Common myeloid progenitor, CD34-positive (primary cell): ENCODE measurements at regions not wholly inside any gene's neighbourhood (a gene's known extent, or its start where the extent isn't known, plus 50 kb on each side); places are given as distances from the start of the nearest gene placed in this dataset.

Source experiments
- CTCF ChIA-PET: fragments of 350-600 bp; sonication (Branson Sonifier 250); formaldehyde crosslinking; loops from one replicate; lab custom pipeline; 2021; ENCODE audit warnings: antibody characterized with exemption; lab: Charles Lee
- POLR2A ChIA-PET: fragments of 350-600 bp; sonication (Branson Sonifier 250); formaldehyde crosslinking; loops from one replicate; lab custom pipeline; 2021; ENCODE audit warnings: antibody characterized with exemption; lab: Charles Lee
- DNase-seq, 3 donors: peaks; one replicate each; pipeline versions ENCODE4 v3.0.0 to v3.0.0-alpha.2; 2013
- H3K27ac ChIP-seq, 2 experiments: 1 replicate in 1 of 2; 2 replicates in 1 of 2; pipeline ENCODE4 v1.7.0; 2013; ENCODE audit warnings: inconsistent platforms in 2 of 2, low read length in 2 of 2, mild to moderate bottlenecking in 2 of 2, low read depth in 1 of 2, moderate library complexity in 1 of 2; ENCODE audit not compliant: severe bottlenecking in 2 of 2, insufficient read depth in 1 of 2, poor library complexity in 1 of 2
- H3K27me3 ChIP-seq, 5 experiments: replicated peaks in 2 of 5; 1 replicate in 3 of 5; 2 replicates in 2 of 5; pipeline versions ENCODE4 v1.6.1 to v1.7.0; 2013; ENCODE audit warnings: low read length in 4 of 5, mild to moderate bottlenecking in 2 of 5, moderate library complexity in 2 of 5, inconsistent platforms in 1 of 5; ENCODE audit not compliant: insufficient read depth in 5 of 5, control insufficient read depth in 4 of 5
- H3K36me3 ChIP-seq, 4 experiments: 1 replicate in 2 of 4; 2 replicates in 2 of 4; pipeline versions ENCODE4 v1.6.1 to v1.7.0; 2013; ENCODE audit warnings: low read length in 3 of 4, control low read depth in 1 of 4, mild to moderate bottlenecking in 1 of 4; ENCODE audit not compliant: control insufficient read depth in 4 of 4, insufficient read depth in 4 of 4
- H3K4me1 ChIP-seq, 4 experiments: 1 replicate in 3 of 4; 2 replicates in 1 of 4; pipeline versions ENCODE4 v1.6.1 to v1.7.1; 2013; ENCODE audit warnings: low read length in 3 of 4, mild to moderate bottlenecking in 3 of 4, control low read depth in 1 of 4, inconsistent platforms in 1 of 4, moderate library complexity in 1 of 4; ENCODE audit not compliant: control insufficient read depth in 4 of 4, insufficient read depth in 4 of 4; ENCODE audit errors: control extremely low read depth in 1 of 4
- H3K4me3 ChIP-seq, 7 experiments: 1 replicate in 4 of 7; 2 replicates in 3 of 7; pipeline versions ENCODE4 v1.5.1 to v1.7.0; 2013; ENCODE audit warnings: mild to moderate bottlenecking in 7 of 7, low read length in 6 of 7, moderate library complexity in 6 of 7, inconsistent platforms in 2 of 7, low read depth in 2 of 7, control low read depth in 1 of 7; ENCODE audit not compliant: insufficient read depth in 4 of 7, control insufficient read depth in 1 of 7; ENCODE audit errors: extremely low read depth in 1 of 7
- H3K9me3 ChIP-seq, 5 experiments: 1 replicate in 4 of 5; 2 replicates in 1 of 5; pipeline versions ENCODE4 v1.6.1 to v1.7.1; 2013; ENCODE audit warnings: low read length in 4 of 5, mild to moderate bottlenecking in 2 of 5, inconsistent platforms in 1 of 5, low read depth in 1 of 5, moderate library complexity in 1 of 5; ENCODE audit not compliant: control insufficient read depth in 4 of 5, insufficient read depth in 2 of 5; ENCODE audit errors: control extremely low read depth in 1 of 5
- whole genome bisulfite sequencing: methylation state at CpG from one replicate; pipeline ENCODE4 v1.1.5; 2013; ENCODE audit not compliant: insufficient coverage; 5-methylcytosine and 5-hydroxymethylcytosine counted together

DNA sequence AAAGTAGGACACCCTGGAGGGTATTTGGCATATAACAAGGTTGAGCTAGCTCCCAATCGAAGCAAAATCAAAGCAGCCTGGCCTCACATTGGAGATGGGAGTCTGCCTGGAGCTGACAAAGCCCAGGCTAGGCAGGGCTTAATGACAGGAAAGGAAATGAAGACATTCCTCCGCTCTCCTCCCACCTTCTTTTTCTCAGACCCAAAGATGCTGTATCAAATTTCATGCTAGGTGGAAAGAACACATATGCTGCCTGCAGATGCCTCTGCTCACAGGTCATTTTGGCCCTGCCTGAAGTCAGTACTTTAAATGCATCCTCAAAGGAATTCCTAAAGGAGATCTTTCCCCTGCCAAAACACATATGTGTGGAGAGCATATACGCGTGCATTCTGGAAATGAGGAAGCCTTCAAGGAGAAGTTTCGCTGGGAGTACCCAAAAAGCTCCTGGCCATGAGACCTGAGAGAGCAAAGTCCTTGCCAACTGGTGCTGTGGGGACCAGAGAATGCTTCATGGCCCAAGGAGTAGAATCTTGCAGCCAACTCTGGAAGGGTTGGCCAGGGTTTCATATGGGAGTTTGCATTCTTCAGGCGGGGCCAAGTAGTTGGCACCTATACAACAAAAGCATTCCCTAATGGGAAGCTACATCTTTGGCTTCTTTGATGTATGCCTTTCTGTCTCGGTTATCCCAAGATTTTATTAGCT is 88.0 kb downstream of the AQP4 start:
- DNase-seq: no peak
- H3K4me1 ChIP-seq: peaks cover 0 to 5% (median 2%) of the 10 kb centered on the region in 4 experiments
- H3K27ac ChIP-seq: no peak overlapping the region
- ChIA-PET CTCF (interaction anchor here (1.0 kb wide), 1 partner anchor 10 kb away, joined by 4 read pairs; no protein-coding TSS in a partner anchor), POLR2A (no interaction called here)
- peaks cover 0 to 7% (median 0%) of the 10 kb centered on the region in 5 experiments for H3K27me3 ChIP-seq
- 76% methylated on average over 4 of the region's 7 CpGs for WGBS
- H3K9me3 ChIP-seq: no peaks in the 10 kb centered on the region
- H3K36me3 ChIP-seq: no peaks in the 10 kb centered on the region
- H3K4me3 ChIP-seq: no peak overlapping the region

DNA sequence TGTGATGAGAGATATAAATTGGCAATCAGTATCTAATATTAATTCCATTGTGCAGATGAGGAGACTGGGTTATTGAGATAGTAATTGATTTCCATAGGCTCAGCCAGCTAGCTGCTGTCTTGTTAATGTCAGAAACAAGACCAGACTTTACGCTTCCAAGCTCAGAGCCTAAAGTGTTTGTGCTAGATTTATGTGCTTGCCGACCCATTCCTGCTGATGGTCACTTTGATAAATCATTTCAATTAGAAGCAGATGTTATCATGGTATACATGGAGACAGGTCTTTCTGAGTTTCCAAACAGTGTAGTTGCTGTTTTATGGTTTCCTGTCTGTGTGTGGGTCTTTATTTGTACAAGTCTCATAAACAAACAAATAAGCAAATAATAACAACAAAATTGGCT is 92.8 kb downstream of the AQP4 start:
- no peaks in the 10 kb centered on the region for H3K4me1 ChIP-seq
- ChIA-PET CTCF (no interaction called here), POLR2A (no interaction called here)
- WGBS: no CpG with 5 or more reads among the region's 2 CpGs
- DNase-seq: no peak
- H3K36me3 ChIP-seq: no peaks in the 10 kb centered on the region
- no peak overlapping the region for H3K27ac ChIP-seq
- peaks cover 0 to 2% (median 0%) of the 10 kb centered on the region in 5 experiments for H3K9me3 ChIP-seq
- no peak overlapping the region for H3K4me3 ChIP-seq
- H3K27me3 ChIP-seq: no peaks in the 10 kb centered on the region

DNA sequence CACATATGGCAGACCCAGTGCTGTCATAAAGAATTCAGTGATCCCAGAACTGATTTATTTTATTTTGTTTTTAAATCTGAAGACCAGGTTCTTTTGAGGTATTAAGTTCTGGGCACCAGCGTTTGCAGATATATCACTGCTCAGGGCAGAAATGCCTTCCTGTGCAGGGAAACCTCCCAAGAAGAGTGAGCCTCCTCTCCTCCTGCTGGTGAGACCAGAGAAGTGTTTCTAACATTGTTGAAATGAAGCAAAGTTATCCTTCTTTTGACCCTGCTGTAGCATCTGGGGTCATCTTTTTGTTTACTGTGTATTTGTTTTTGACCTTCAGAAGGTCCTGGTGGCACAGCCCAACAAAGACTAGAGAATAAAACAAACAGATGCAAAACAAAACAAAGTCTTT is 94.0 kb downstream of the AQP4 start:
- Histone ChIP-seq H3K9me3 (peaks cover 0 to 9% (median 2%) of the 10 kb centered on the region in 5 experiments), H3K36me3 (no peaks in the 10 kb centered on the region), H3K27ac (no peak overlapping the region), H3K4me1 (no peaks in the 10 kb centered on the region), H3K27me3 (no peaks in the 10 kb centered on the region), H3K4me3 (no peak overlapping the region)
- POLR2A ChIA-PET: no interaction called here
- DNase-seq: peak; percentile 31 to 61 (median 58)
- CTCF ChIA-PET: interaction anchor here (0.6 to 1.7 kb wide), 5 partner anchors 55 to 666 kb away, joined by 3 to 7 read pairs (median 3); no protein-coding TSS in a partner anchor
- 29% methylated on average over 1 of the region's 1 CpG for WGBS

DNA sequence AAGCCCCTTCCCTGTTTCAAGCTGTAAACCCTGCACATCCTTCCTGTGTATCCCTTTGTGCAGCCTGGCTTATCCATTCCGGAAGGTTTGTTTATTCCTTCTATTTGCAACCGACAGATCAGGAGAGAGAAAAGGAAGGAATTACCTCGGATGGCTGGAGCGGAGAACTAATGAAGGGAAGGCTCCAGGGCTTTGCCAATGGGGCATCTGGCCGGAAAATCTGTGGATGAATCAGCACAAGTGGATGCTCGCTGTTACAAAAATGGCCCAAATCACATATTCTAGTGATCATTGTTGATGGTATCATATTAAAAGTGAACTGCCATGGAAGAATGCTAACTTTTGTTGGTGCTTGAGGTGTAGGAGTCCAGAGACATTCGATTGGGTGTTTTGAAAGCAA is 97.1 kb downstream of the AQP4 start:
- no peak for DNase-seq
- Histone ChIP-seq H3K4me1 (peaks cover 0 to 2% (median 0%) of the 10 kb centered on the region in 4 experiments), H3K36me3 (no peaks in the 10 kb centered on the region), H3K4me3 (no peak overlapping the region), H3K27ac (no peak overlapping the region), H3K9me3 (peaks cover 0 to 9% (median 2%) of the 10 kb centered on the region in 5 experiments), H3K27me3 (no peaks in the 10 kb centered on the region)
- CTCF ChIA-PET: interaction anchor here (1.2 kb wide), 1 partner anchor 9 kb away, joined by 4 read pairs; no protein-coding TSS in a partner anchor
- 88% methylated on average over 4 of the region's 7 CpGs for WGBS
- POLR2A ChIA-PET: no interaction called here

DNA sequence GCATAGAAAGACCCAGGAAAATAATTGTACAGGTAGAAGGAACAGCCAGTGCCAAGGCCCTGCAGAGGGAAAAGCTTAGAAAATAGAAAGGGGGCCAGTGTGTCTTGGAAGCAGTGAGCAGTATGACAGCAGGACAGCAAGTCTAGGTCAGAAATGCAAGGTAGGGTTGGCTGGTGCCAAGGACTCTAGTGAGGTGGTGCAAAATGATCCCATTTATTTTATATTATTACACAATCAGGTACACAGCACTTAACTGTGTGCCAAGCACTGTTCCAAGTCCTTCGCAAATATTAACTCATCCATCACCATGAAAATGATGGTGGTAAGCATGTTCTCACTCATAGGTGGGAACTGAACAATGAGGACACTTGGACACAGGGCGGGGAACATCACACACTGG is 100.0 kb downstream of the AQP4 start:
- H3K9me3 ChIP-seq: peaks cover 0 to 9% (median 2%) of the 10 kb centered on the region in 5 experiments
- ChIA-PET POLR2A (no interaction called here), CTCF (interaction anchor here (2.2 kb wide), 1 partner anchor 45 kb away, joined by 5 read pairs; no protein-coding TSS in a partner anchor)
- no peak for DNase-seq
- no CpG with 5 or more reads among the region's 2 CpGs for WGBS
- H3K4me3 ChIP-seq: no peak overlapping the region
- H3K36me3 ChIP-seq: no peaks in the 10 kb centered on the region
- H3K27ac ChIP-seq: no peak overlapping the region
- no peaks in the 10 kb centered on the region for H3K27me3 ChIP-seq
- H3K4me1 ChIP-seq: peaks cover 0 to 3% (median 0%) of the 10 kb centered on the region in 4 experiments

DNA sequence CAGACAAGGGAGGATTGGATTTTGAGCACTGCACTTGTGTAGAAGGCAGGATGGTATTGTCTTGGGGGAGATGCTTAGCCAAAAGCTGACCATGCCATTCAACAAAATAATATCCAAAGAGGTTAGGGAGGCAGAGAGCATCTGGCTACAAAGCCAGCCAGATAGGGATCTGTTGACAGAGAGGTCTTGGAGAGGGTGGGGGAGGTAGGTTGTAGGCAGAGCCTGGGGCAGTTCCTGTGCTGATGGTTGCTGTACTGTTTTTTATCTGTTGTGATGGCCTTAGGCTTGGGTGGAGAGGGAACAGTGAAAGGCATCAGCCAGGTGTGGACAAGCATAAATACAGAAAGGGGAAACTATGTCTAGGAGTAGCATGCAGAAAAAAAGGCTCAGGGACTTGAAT is 100.9 kb downstream of the AQP4 start:
- POLR2A ChIA-PET: no interaction called here
- CTCF ChIA-PET: interaction anchor here (2.2 kb wide), 1 partner anchor 44 kb away, joined by 5 read pairs; no protein-coding TSS in a partner anchor
- H3K4me1 ChIP-seq: peaks cover 0 to 3% (median 0%) of the 10 kb centered on the region in 4 experiments

DNA sequence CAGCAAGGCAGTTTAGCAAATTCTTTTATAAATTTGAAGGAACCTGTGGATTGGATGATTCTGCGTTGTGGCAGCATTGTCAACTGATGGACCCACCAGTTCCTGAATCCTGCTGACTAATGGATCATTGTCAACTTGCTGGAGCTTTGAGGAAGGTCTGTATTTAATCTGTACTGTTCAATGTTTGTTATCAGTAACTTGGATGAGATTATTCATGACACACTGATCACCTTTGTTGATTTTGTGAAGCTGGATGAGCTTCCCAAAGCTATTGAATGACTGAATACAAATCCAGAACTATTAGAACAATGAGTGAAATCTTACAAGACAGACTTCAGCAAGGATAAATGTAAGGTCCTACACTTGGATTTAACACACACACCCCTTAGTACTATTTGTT is 101.3 kb downstream of the AQP4 start:
- POLR2A ChIA-PET: no interaction called here
- CTCF ChIA-PET: interaction anchor here (2.2 kb wide), 1 partner anchor 44 kb away, joined by 5 read pairs; no protein-coding TSS in a partner anchor

More for the DNA sequence above, 100.9 kb downstream of the AQP4 start:
- no peak for DNase-seq
- H3K27ac ChIP-seq: no peak overlapping the region
- no peak overlapping the region for H3K4me3 ChIP-seq
- peaks cover 0 to 9% (median 2%) of the 10 kb centered on the region in 5 experiments for H3K9me3 ChIP-seq
- no peaks in the 10 kb centered on the region for H3K27me3 ChIP-seq
- H3K36me3 ChIP-seq: no peaks in the 10 kb centered on the region

More for the DNA sequence above, 101.3 kb downstream of the AQP4 start:
- Histone ChIP-seq H3K27me3 (no peaks in the 10 kb centered on the region), H3K27ac (no peak overlapping the region), H3K9me3 (peaks cover 0 to 9% (median 2%) of the 10 kb centered on the region in 5 experiments), H3K4me3 (no peak overlapping the region), H3K4me1 (peaks cover 0 to 3% (median 0%) of the 10 kb centered on the region in 4 experiments), H3K36me3 (no peaks in the 10 kb centered on the region)
- no peak for DNase-seq
- WGBS: 100% methylated on average over 1 of the region's 1 CpG
